Stimulated activated CD4-positive, alpha-beta T cell treated with anti-CD3 and anti-CD28 coated beads, Interleukin-15, amount 100 ng/mL, for 1 hour (primary cell): ENCODE measurements at regions not wholly inside any gene's neighbourhood (a gene's known extent, or its start where the extent isn't known, plus 50 kb on each side); places are given as distances from the start of the nearest gene placed in this dataset.
"Not testable (repeated sequence)": the region's sequence is repeated elsewhere in the genome, so short reads cannot be mapped to it uniquely, and the experiment has no call there.

Experiments used
- DNase-seq, 2 donors: peaks; one replicate each; pipeline ENCODE4 v3.0.0-alpha.2; 2020; ENCODE audit warnings: low read depth in 1 of 2, low spot score in 1 of 2

DNA sequence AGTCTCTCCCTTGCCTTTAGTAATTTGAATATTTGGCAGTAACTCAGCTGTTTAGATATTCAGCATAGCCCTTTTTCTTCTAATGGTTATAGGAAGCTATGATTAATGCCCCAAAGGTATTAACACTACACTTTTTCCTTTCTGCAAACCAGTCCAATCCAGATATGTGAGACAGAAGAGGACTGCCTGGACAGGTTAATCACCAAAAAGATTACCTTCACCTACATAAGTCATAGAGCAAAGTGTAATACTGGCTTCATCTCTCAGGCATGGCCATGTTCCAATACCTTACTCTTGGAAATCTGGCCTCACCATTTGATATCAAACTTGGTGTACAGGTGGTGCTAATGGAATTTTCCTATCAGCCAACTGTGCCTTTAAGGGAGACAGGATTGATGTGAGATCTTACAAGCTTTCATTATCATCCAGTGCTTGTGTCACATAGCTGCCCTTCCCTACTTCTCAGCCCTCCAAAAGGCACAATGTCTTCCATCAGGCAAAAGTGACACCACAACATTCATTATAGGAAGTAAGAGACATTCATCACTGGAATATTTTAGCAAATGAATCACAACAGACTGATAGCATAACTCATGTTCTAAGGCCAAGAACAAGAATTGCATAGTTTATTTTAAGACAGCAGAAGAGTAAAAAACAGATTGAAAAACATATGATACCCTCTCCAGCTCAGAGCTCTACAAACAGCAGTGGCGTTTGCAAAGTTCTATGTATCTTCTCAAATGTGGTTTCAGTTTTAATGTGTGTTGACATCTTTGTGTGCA is 91.2 kb upstream of the PAM start:
- DNase-seq = no peak

DNA sequence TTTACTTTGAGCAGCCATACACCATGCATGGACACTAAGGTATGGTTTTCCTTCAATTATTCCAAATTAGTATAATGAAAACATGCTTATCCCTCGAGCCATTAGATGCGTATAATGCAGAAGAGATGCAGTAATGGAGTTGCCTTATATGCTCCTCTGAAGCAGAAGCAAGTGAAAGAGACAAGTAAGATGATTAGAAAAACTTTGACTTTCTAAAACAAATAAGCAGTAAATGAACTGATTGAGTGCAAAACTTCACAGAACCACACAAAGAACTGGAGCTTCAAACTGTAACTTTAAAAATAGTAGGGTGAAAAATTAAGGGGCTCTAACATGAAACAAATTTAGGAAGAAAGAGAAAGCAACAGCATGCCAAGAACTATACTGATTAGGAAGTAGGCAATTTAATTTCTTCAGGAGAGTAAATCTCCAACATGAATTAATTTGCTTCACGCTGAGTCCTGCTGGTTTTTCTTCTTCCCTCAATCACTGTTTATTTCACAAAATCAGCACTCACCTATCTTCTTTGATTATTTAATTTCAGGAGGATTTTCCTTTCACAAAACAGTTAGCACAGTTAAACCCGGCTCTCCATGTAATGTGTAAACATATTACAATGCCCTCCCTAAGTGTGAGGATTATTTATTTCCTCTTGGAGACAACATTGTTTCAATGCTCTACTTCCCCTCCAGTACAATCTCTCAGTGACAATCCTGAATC is 90.3 kb upstream of the PAM start:
- DNase-seq = no peak

DNA sequence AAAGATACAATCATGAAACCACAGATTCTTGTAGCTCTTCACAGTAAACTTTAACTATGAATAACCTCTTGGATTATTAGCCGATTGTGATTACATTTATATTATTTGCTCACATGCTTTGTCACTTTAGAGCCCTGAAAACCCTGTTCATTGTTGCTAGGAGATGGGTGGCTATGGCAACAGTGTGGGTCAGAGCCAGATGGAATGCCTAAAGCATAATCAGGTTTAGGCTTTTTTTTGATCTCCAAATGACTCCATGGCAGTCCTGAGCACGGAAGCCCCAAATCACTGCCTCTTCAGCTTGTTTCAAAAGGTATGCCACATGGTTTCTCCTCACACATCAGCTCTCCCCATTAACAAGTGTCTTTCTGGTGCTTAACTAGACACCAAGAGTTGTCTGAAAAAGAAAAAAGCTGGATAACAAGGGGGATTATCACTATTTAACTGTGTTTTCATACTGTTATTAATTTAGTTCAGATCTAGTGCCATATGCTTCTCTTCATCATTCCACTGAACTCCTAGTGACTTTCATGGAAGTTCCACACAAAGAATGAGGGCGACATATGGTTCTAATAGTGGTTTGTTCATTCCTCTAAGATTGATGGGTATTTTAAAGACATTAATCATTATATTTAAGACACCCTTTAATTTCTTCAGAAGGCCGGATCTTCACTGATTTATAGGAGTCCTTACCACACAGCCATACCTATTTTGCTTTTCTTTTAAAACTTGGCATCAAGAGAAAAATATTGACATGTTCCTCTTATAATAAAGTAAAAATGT is 88.8 kb upstream of the PAM start:
- DNase-seq = no peak

DNA sequence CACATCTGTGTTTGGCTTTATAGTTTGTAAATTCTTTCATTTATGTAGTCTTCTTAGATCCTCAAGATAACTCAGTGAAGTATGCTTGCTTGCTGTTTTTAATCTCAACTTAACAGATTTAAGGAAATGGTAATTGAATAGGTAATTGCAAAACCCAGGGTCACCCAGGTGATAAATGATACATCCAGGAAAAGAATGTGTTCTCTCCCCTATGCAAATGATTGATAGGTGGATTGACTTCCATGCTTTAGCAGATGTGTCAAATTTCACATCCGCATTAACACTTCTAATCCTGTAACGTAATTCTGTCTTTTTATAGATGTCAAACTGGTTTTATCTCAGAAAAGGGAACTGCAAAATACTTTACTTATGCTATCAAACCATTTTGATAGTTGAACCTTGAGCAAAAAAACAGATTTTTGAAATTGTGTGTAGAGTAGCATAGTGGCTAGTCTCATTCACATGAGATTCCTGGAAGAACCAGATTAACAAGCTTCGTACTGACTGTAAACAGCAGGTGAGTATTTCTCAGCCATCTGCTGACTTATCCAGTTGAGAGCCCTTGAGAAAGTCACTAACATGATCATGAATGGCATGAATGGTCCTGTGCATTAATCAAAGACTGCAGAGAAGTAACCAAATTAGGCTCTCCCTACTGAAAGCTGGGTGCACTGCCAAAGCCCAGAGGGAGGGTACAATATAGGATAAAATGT is 86.7 kb upstream of the PAM start:
- no peak for DNase-seq

DNA sequence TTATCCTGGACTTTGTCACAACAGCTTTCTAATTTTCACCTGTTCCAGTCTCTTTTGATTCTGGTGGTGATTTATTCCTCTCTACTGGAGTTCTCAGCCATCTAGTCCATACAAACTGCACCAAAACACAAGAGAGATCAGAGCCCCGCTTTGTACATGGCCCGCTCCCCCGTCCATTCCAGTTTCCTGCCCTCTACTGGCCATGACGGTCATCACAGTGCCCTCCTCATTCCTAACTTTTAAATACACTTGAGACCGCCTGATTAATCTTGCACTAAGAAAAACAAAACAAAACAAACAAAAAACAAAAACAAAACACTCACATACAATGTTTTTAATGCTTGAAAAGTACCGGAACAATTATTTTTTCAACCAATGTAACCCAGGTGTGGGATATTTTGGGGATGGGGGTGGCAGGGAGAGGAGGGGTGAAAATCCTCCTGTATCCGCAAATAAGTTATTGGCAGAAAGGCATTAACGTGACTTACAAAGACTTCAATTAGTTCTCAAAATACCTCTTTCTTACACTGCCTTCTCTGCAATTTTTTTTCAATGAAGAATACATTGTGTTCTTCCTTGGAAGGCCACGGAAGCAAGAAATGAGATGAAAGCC is 84.8 kb upstream of the PAM start:
- no peak for DNase-seq

DNA sequence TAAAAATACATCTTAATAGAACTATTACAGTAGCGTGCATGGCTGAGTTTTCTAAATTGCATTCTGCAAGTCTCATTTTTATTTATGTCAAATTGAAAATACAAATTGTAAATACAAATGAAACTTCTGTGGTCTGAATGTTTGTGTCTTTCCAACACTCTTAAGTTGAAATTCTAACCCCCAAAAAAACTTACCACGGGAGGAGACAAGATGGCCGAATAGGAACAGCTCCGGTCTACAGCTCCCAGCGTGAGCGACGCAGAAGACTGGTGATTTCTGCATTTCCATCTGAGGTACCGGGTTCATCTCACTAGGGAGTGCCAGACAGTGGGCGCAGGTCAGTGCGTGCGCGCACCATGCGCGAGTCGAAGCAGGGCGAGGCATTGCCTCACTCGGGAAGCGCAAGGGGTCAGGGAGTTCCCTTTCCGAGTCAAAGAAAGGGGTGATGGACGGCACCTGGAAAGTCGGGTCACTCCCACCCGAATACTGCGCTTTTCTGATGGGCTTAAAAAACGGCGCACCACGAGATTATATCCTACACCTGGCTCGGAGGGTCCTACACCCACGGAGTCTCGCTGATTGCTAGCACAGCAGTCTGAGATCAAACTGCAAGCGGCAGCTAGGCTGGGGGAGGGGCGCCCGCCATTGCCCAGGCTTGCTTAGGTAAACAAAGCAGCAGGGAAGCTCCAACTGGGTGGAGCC is 83.9 kb upstream of the PAM start:
- not testable (repeated sequence) for DNase-seq

DNA sequence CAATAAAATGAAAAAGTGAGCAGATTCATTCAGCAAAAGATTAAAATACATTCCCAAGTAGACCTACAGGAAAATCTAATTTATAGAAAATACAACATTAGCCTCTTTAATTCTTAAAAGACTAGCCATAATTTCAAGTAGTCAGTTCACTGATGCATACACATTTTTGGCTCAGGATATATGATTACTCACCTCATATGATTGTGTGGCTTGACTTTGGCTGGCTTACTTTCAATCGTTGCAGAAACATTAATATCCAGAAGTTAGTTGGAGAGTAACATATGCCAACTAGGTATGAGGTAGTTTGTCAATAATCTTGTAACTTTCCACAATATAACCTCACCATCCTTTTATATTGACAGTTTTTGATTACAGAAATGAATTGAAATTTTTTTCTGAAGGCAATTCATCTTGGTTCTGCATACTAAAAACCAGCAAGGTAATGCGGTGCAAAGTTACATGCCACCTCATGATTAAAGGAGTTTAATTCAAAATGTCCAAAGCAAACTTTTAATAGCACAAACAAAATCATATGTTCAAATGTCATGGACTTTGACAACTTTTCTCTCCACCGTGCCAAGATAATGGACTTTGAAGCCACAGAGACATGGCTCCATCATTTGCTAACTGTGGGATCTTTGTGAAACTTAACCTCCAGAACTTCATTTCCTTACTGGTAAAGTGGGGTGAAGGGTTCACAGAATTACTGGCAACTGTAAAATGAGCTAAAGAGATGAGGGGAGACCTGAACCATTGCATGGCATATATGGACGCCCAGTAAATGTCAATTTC is 76.6 kb upstream of the PAM start:
- no peak for DNase-seq

DNA sequence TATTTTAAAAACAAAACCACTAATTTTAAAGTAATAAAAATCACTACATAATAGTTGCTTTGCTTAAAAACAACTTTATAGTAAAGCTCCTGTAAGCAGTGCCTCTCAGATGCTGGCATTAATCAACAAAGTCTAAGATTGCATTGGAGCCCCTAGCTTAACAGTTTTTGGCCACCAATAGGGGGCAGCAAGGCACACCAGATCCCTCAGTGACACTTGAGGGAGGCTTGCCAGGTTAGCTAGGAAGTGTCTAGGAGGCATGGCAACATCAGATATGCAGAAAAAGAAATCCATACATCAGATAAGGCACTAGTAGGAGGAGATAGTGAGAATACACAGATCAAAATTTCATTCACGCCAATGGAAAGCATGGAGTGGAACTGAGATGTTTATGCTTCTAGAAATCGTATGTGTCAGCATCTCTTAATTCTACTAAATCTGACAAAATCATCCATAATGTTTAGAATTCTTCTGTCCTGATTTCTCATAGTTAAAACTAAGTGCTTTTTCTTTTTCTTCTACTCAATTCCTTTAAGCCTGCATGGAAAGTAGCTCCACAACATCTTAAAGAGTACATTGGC is 73.6 kb upstream of the PAM start:
- peak in 1 of 2 donors; percentile 27 for DNase-seq

DNA sequence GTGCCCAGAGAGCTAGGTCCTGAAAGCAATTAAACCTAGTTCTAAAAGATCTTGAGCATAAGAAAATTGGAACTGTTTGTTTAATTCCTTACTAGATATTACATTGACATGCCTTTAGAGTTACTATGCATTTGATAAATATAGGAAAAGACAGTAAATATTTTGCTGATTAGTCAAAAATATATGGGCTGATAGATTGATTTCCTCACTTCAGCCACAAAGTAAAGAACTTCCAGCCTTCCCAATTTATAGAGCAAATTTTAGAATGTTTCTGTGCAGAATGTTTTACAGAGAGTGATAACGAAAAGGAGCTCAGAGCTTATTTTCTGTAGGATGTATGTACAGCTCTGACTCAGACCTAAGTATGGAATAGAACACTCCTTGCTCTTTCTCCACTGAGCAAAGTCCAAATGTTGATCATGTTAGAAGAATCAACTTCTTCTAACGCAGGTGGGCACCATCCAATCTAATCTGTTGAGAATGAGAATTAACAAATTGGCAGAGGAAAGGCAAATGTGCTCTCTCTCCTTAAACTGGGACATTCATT is 72.9 kb upstream of the PAM start:
- DNase-seq = no peak

DNA sequence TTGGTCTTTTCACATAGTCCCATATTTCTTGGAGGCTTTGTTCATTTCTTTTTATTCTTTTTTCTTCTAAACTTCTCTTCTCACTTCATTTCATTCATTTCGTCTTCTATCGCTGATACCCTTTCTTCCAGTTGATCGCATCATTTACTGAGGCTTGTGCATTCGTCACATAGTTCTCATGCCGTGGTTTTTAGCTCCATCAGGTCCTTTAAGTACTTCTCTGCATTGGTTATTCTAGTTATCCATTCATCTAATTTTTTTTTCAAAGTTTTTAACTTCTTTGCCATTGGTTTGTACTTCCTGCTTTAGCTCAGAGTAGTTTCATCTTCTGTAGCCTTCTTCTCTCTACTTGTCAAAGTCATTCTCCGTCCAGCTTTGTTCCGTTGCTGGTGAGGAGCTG is 67.0 kb upstream of the PAM start:
- DNase-seq = not testable (repeated sequence)

DNA sequence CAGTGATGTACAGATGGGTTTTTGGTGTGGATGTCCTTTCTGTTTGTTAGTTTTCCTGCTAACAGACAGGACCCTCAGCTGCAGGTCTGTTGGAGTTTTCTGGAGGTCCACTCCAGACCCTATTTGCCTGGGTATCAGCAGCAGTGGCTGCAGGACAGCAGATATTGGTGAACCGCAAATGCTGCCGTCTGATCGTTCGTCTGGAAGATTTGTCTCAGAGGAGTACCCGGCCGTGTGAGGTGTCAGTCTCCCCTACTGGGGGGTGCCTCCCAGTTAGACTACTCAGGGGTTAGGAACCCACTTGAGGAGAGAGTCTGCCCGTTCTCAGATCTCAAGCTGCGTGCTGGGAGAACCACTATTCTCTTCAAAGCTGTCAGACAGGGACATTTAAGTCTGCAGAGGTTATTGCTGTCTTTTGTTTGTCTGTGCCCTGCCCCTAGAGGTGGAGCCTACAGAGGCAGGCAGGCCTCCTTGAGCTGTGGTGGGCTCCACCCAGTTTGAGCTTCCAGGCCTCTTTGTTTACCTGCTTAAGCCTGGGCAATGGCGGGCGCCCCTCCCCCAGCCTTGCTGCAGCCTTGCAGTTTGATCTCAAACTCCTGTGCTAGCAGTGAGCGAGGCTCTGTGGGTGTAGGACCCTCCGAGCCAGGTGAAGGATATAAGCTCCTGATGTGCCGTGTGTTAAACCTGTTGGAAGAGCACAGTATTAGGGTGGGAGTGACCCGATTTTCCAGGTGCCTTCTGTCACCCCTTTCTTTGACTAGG is 66.3 kb upstream of the PAM start:
- not testable (repeated sequence) for DNase-seq

DNA sequence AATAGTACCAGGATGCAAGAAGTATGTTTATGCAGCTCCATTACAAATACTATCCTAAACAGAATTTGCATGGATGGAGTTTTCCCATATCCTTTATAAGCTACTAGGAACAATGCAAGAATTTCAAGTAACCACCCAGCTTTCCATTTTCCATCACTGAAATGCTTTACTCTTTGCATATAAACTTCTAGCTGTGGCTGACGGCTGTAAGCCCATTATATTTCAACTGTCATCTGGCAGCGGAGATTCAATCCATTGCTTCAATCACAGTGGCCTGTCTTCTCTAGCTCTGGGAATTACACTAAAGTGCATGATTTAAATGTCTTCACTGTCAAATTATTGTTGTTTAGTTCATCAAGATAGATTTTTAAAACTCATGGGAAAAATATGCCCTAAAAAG is 64.2 kb upstream of the PAM start:
- no peak for DNase-seq

DNA sequence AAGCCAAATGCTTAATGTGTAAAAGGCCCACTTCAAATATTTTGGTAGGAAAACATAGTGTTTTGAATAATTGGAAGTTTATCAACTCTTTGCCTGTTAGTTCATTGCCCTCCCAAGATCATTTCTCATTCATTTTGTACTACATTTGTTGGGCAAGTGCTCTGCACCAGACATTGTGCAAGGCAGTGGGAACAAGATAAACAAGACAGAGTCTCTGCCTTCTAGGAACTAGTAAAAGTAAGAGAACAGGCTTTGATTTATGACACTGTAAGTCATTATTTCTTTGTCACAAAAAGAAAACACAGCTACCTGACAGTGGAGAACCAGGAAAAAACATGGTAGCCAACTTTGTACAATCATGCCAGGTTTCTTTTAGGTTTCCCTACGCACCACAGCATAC is 63.7 kb upstream of the PAM start:
- DNase-seq = no peak

DNA sequence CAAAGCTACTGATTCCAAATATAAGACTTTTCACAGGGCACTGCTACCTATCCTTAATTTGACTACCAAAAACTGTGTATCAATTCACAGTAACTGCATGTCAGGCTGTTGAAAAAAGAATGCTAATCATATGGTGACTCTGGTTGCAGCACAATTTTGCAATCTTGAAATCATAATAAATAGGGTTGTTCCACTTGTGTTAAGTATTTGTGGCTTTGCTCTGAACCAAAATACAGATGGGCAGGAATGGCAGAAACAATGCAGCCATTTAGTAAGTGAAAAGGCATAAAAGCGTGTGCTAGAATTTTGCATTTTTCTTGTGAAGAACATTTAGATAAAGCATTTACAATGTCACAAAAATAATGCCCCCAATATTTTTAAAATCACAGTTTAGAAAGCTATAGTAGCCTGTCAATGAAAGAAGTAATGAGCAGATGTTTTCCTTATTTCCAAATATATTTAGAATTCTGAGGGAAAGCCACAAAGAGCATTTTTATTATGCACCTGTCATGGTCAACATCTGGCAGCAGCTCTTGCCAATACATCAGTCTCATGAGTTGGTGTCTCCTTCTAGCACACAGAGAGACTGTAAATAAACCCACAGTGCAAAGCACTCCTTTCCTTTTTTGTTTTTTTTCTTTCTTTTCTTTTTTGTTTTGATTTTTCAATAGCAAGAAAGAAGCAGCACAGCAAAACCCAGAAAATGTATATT is 54.8 kb upstream of the PAM start:
- no peak for DNase-seq

DNA sequence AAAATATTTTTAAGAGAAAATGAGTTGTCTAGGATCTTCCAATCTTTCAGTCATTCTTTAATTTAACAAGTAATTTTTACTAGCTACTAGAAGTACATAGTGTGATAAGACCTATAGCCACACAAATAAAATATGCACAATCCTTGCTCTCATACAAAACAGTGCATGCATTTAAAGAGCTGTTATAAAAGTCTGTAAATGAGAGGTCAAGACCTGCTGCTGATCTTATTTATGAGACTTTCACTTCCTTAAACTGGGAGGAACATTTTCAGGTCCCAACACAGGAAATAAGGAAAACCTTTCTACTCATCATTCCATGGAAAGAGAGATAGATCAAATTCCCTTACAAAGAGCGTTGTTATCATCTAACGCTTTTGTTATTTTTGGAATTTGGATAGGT is 54.2 kb upstream of the PAM start:
- no peak for DNase-seq

DNA sequence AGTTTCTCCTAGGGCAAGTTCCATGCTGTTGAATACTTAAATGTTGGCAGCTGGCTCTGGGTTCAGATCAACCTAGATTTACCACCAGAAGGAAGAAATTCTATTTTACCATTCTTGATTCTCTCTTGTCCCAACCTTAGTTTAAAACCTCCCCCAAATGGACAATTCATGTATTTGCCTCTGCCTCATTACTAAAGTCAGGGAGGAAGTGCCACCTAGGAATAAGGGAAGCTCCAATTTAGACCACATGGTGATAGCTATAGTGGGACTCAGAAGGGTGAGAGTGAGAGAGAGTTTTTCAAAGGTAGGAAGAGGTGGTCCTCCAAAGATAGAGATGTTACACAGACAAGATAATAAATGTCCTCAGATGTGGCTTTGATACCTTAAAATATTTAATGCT is 53.4 kb upstream of the PAM start:
- DNase-seq = no peak
